Liver (tissue), 7 donors: ENCODE measurements at regions not wholly inside any gene's neighbourhood (a gene's known extent, or its start where the extent isn't known, plus 50 kb on each side); places are given as distances from the start of the nearest gene placed in this dataset.

ENCODE experiments used
- DNase-seq: peaks from one replicate; pipeline ENCODE4 v3.0.0-alpha.2; 2017; ENCODE audit warnings: low spot score
- H3K27ac ChIP-seq, 2 donors: one replicate each; pipeline ENCODE4 v1.7.0; 2013; ENCODE audit warnings: inconsistent platforms in 2 of 2, low read length in 2 of 2, control low read depth in 1 of 2, low read depth in 1 of 2, mild to moderate bottlenecking in 1 of 2
- H3K27me3 ChIP-seq, 4 donors: one replicate each; pipeline versions ENCODE4 v1.6.1 to v1.7.0; 2013; ENCODE audit warnings: low read length in 3 of 4, inconsistent platforms in 1 of 4, mild to moderate bottlenecking in 1 of 4, moderate library complexity in 1 of 4; ENCODE audit not compliant: control insufficient read depth in 4 of 4, insufficient read depth in 4 of 4
- H3K36me3 ChIP-seq, 4 donors: one replicate each; pipeline versions ENCODE4 v1.6.1 to v1.7.0; 2013; ENCODE audit warnings: low read length in 3 of 4, mild to moderate bottlenecking in 3 of 4, low read depth in 1 of 4, moderate library complexity in 1 of 4; ENCODE audit not compliant: control insufficient read depth in 4 of 4, insufficient read depth in 3 of 4
- H3K4me1 ChIP-seq, 4 donors: one replicate each; pipeline versions ENCODE4 v1.6.1 to v1.7.0; 2013; ENCODE audit warnings: low read length in 3 of 4, mild to moderate bottlenecking in 3 of 4, moderate library complexity in 1 of 4; ENCODE audit not compliant: control insufficient read depth in 4 of 4, insufficient read depth in 4 of 4
- H3K4me3 ChIP-seq, 3 donors: one replicate each; pipeline versions ENCODE4 v1.6.1 to v1.7.0; 2013; ENCODE audit warnings: low read length in 3 of 3, control low read depth in 1 of 3, low read depth in 1 of 3, mild to moderate bottlenecking in 1 of 3
- H3K9ac ChIP-seq, 2 donors: one replicate each; pipeline ENCODE4 v1.7.0; 2013; ENCODE audit warnings: low read length in 2 of 2, mild to moderate bottlenecking in 2 of 2, moderate library complexity in 2 of 2, control low read depth in 1 of 2, low read depth in 1 of 2
- H3K9me3 ChIP-seq, 4 donors: one replicate each; pipeline versions ENCODE4 v1.6.1 to v1.7.0; 2013; ENCODE audit warnings: low read length in 3 of 4; ENCODE audit not compliant: control insufficient read depth in 4 of 4
- ATF3 ChIP-seq: IDR thresholded peaks from 2 replicates; pipeline ENCODE4 v1.6.1; 2016; ENCODE audit warnings: antibody characterized with exemption
- EGR1 ChIP-seq, 2 donors: IDR thresholded peaks; 2 replicates each; pipeline ENCODE4 v1.6.1; 2016 to 2018; ENCODE audit warnings: antibody characterized with exemption in 2 of 2, low read depth in 2 of 2
- FOXA1 ChIP-seq: IDR thresholded peaks from 2 replicates; pipeline ENCODE4 v1.6.1; 2016; ENCODE audit warnings: antibody characterized with exemption
- FOXA2 ChIP-seq: IDR thresholded peaks from 2 replicates; pipeline ENCODE4 v1.6.1; 2016; ENCODE audit warnings: antibody characterized with exemption
- GABPA ChIP-seq, 2 donors: IDR thresholded peaks in 1 of 2; conservative IDR thresholded peaks in 1 of 2; 2 replicates each; pipeline ENCODE4 v1.6.1; 2016; ENCODE audit warnings: antibody characterized with exemption in 2 of 2, mild to moderate bottlenecking in 1 of 2, moderate library complexity in 1 of 2
- HNF4A ChIP-seq, 2 donors: conservative IDR thresholded peaks; 2 replicates each; pipeline ENCODE4 v1.6.1; 2016; ENCODE audit warnings: antibody characterized with exemption in 2 of 2, mild to moderate bottlenecking in 2 of 2
- HNF4G ChIP-seq: IDR thresholded peaks from 2 replicates; pipeline ENCODE4 v1.6.1; 2016; ENCODE audit warnings: antibody characterized with exemption
- JUND ChIP-seq, 2 donors: IDR thresholded peaks; 2 replicates each; pipeline ENCODE4 v1.6.1; 2016; ENCODE audit warnings: antibody characterized with exemption in 2 of 2
- MAX ChIP-seq: IDR thresholded peaks from 2 replicates; pipeline ENCODE4 v1.6.1; 2016; ENCODE audit warnings: antibody characterized with exemption
- NR2F2 ChIP-seq: IDR thresholded peaks from 2 replicates; pipeline ENCODE4 v1.6.1; 2016; ENCODE audit warnings: antibody characterized with exemption
- RAD21 ChIP-seq, 2 donors: IDR thresholded peaks; 2 replicates each; pipeline ENCODE4 v1.6.1; 2016; ENCODE audit warnings: antibody characterized with exemption in 2 of 2, mild to moderate bottlenecking in 2 of 2
- REST ChIP-seq: IDR thresholded peaks from 2 replicates; pipeline ENCODE4 v1.6.1; 2016; ENCODE audit warnings: antibody characterized with exemption, mild to moderate bottlenecking
- RXRA ChIP-seq, 2 donors: IDR thresholded peaks; 2 replicates each; pipeline ENCODE4 v1.6.1; 2017 to 2018; ENCODE audit warnings: antibody characterized with exemption in 2 of 2, mild to moderate bottlenecking in 1 of 2
- SP1 ChIP-seq: IDR thresholded peaks from 2 replicates; pipeline ENCODE4 v1.6.1; 2018; ENCODE audit warnings: antibody characterized with exemption, mild to moderate bottlenecking
- TAF1 ChIP-seq: conservative IDR thresholded peaks from 2 replicates; pipeline ENCODE4 v1.6.1; 2016; ENCODE audit warnings: antibody characterized with exemption, mild to moderate bottlenecking
- YY1 ChIP-seq: IDR thresholded peaks from 2 replicates; pipeline ENCODE4 v1.6.1; 2016; ENCODE audit warnings: antibody characterized with exemption, mild to moderate bottlenecking
- ZBTB33 ChIP-seq: IDR thresholded peaks from 2 replicates; pipeline ENCODE4 v1.6.1; 2016; ENCODE audit warnings: antibody characterized with exemption
- whole genome bisulfite sequencing: extraction: QIAGEN DNeasy Blood & Tissue Kit; methylation state at CpG from one replicate; pipeline ENCODE4 v1.1.7; 2013; 5-methylcytosine and 5-hydroxymethylcytosine counted together
- donor health status: healthy.
- donor health status: healthy.
- donor health status: healthy.
- donor health status: healthy.

- Histone ChIP-seq H3K9me3 (no peaks in the 10 kb centered on the region), H3K4me3 (no peak overlapping the region), H3K4me1 (no peaks in the 10 kb centered on the region), H3K36me3 (no peaks in the 10 kb centered on the region), H3K27ac (no peak overlapping the region), H3K9ac (no peak overlapping the region), H3K27me3 (peaks cover 0 to 5% (median 0%) of the 10 kb centered on the region in 4 donors)
- no peak for TF ChIP-seq ATF3
- TF ChIP-seq REST, result no peak
- no peak for TF ChIP-seq RAD21 (IDR thresholded peaks at IDR 0.05)
- TF ChIP-seq ZBTB33, result no peak
- TF ChIP-seq EGR1 (IDR thresholded peaks at IDR 0.05; ENCODE audit: low read depth in 2 of 2), result no peak
- TF ChIP-seq JUND (IDR thresholded peaks at IDR 0.05), result no peak
- no peak for TF ChIP-seq YY1
- no peak for TF ChIP-seq HNF4G
- no peak for TF ChIP-seq RXRA (IDR thresholded peaks at IDR 0.05)
- TF ChIP-seq NR2F2, result no peak
- WGBS, result 83% methylated on average over 5 of the region's 5 CpGs
- DNase-seq, result no peak
Observed at GRCh38 chr2:164054651-164055050, 318.8 kb upstream of the FIGN start.

- 77% methylated on average over 2 of the region's 2 CpGs for WGBS
- Histone ChIP-seq H3K27me3 (peaks cover 0 to 5% (median 0%) of the 10 kb centered on the region in 4 donors), H3K36me3 (no peaks in the 10 kb centered on the region), H3K9ac (no peak overlapping the region), H3K4me1 (no peaks in the 10 kb centered on the region), H3K4me3 (no peak overlapping the region), H3K27ac (no peak overlapping the region), H3K9me3 (no peaks in the 10 kb centered on the region)
- no peak for DNase-seq
- no peak for TF ChIP-seq ZBTB33
- TF ChIP-seq FOXA1, result no peak
- no peak for TF ChIP-seq REST
- TF ChIP-seq YY1, result no peak
- TF ChIP-seq FOXA2, result no peak
- no peak for TF ChIP-seq RAD21 (IDR thresholded peaks at IDR 0.05)
- TF ChIP-seq ATF3, result no peak
- TF ChIP-seq TAF1, result no peak
- no peak for TF ChIP-seq SP1
- TF ChIP-seq HNF4G, result no peak
- TF ChIP-seq MAX, result no peak
- no peak for TF ChIP-seq GABPA (IDR thresholded peaks at IDR 0.05 in 1 of 2, conservative IDR thresholded peaks at IDR 0.05 in 1 of 2)
- TF ChIP-seq EGR1 (IDR thresholded peaks at IDR 0.05; ENCODE audit: low read depth in 2 of 2), result no peak
- no peak for TF ChIP-seq JUND (IDR thresholded peaks at IDR 0.05)
- no peak for TF ChIP-seq NR2F2
- TF ChIP-seq HNF4A (conservative IDR thresholded peaks at IDR 0.05), result no peak
- no peak for TF ChIP-seq RXRA (IDR thresholded peaks at IDR 0.05)
Observed at GRCh38 chr2:164053021-164053420, 317.2 kb upstream of the FIGN start.
